LNCAP (cell line): ENCODE measurements at regions not wholly inside any gene's neighbourhood (a gene's known extent, or its start where the extent isn't known, plus 50 kb on each side); places are given as distances from the start of the nearest gene placed in this dataset.

ENCODE experiments used
- CTCF ChIP-seq: fragments of 450-650 bp; IDR thresholded peaks from 2 replicates; pipeline ENCODE4 v1.5.1; 2017; ENCODE audit warnings: mild to moderate bottlenecking

GRCh38 chrX:96311366-96311765 is 373.3 kb upstream of the DIAPH2 start:
- TF ChIP-seq CTCF = no peak

- no peak for TF ChIP-seq CTCF
These were observed 369.7 kb upstream of the DIAPH2 start for GRCh38 chrX:96314985-96315384.

GRCh38 chrX:96361844-96362243 is 322.8 kb upstream of the DIAPH2 start:
- no peak for TF ChIP-seq CTCF

- TF ChIP-seq CTCF = peak; percentile 61
These were observed 312.2 kb upstream of the DIAPH2 start for GRCh38 chrX:96372313-96373046.

GRCh38 chrX:96373047-96373355 is 311.6 kb upstream of the DIAPH2 start:
- TF ChIP-seq CTCF = no peak

GRCh38 chrX:96376266-96376665 is 308.4 kb upstream of the DIAPH2 start:
- no peak for TF ChIP-seq CTCF

GRCh38 chrX:96379951-96380350 is 304.7 kb upstream of the DIAPH2 start:
- no peak for TF ChIP-seq CTCF

- no peak for TF ChIP-seq CTCF
These were observed 302.6 kb upstream of the DIAPH2 start for GRCh38 chrX:96382018-96382417.
